HG03066 (cell line): ENCODE measurements at regions not wholly inside any gene's neighbourhood (a gene's known extent, or its start where the extent isn't known, plus 50 kb on each side); places are given as distances from the start of the nearest gene placed in this dataset.
"Not testable (repeated sequence)": the region's sequence is repeated elsewhere in the genome, so short reads cannot be mapped to it uniquely, and the experiment has no call there.

ENCODE experiments used
- ATAC-seq: cut with Tn5 transposase; IDR thresholded peaks from one replicate; pipeline ENCODE4 v1.9.1; 2021; ENCODE audit warnings: low read depth; ENCODE audit not compliant: unreplicated experiment

- ATAC-seq, result no peak
Measured at GRCh38 chr6:10343320-10343719, 71.6 kb downstream of the TFAP2A start.

GRCh38 chr6:10341605-10342004 lies 73.3 kb downstream of the TFAP2A start:
- ATAC-seq, result no peak

GRCh38 chr6:10338151-10338550 lies 76.7 kb downstream of the TFAP2A start:
- no peak for ATAC-seq

GRCh38 chr6:10337376-10337775 lies 77.5 kb downstream of the TFAP2A start:
- not testable (repeated sequence) for ATAC-seq

GRCh38 chr6:10332111-10332510 lies 82.8 kb downstream of the TFAP2A start:
- ATAC-seq, result no peak

- no peak for ATAC-seq
Measured at GRCh38 chr6:10331334-10331968, 83.4 kb downstream of the TFAP2A start.

- ATAC-seq, result no peak
Measured at GRCh38 chr6:10330515-10330914, 84.4 kb downstream of the TFAP2A start.

- ATAC-seq, result no peak
Measured at GRCh38 chr6:10323018-10323417, 91.9 kb downstream of the TFAP2A start.

GRCh38 chr6:10320291-10320690 lies 94.6 kb downstream of the TFAP2A start:
- no peak for ATAC-seq

- no peak for ATAC-seq
Measured at GRCh38 chr6:10316373-10316721, 98.5 kb downstream of the TFAP2A start.

GRCh38 chr6:10315658-10316372 lies 99.1 kb downstream of the TFAP2A start:
- no peak for ATAC-seq

GRCh38 chr6:10315034-10315433 lies 99.8 kb downstream of the TFAP2A start:
- no peak for ATAC-seq

- no peak for ATAC-seq
Measured at GRCh38 chr6:10314163-10314955, 100.5 kb downstream of the TFAP2A start.

- ATAC-seq, result no peak
Measured at GRCh38 chr6:10313799-10314162, 101.1 kb downstream of the TFAP2A start.

GRCh38 chr6:10312445-10312844 lies 102.4 kb downstream of the TFAP2A start:
- ATAC-seq, result no peak

GRCh38 chr6:10311546-10312405 lies 103.1 kb downstream of the TFAP2A start:
- not testable (repeated sequence) for ATAC-seq

GRCh38 chr6:10310826-10311225 lies 104.0 kb downstream of the TFAP2A start:
- no peak for ATAC-seq

- no peak for ATAC-seq
Measured at GRCh38 chr6:10310330-10310653, 104.6 kb downstream of the TFAP2A start.

GRCh38 chr6:10309457-10310329 lies 105.2 kb downstream of the TFAP2A start:
- no peak for ATAC-seq

- no peak for ATAC-seq
Measured at GRCh38 chr6:10307476-10307875, 107.4 kb downstream of the TFAP2A start.
